ENCODE measurements at regions not wholly inside any gene's neighbourhood (a gene's known extent, or its start where the extent isn't known, plus 50 kb on each side); places are given as distances from the start of the nearest gene placed in this dataset.
A peak's percentile ranks its signal among the peaks of the same experiment; 100 is the strongest.
"Not testable (repeated sequence)": the region's sequence is repeated elsewhere in the genome, so short reads cannot be mapped to it uniquely, and the experiment has no call there.

- DNase-seq, result no peak
Observed at GRCh38 chr20:1845163-1845523, 50.1 kb upstream of the SIRPA start.

- DNase-seq, result no peak
Observed at GRCh38 chr20:1844325-1845162, 50.7 kb upstream of the SIRPA start.

GRCh38 chr20:1842281-1842680 lies 52.9 kb upstream of the SIRPA start:
- no peak for DNase-seq

GRCh38 chr20:1841554-1842140 lies 53.6 kb upstream of the SIRPA start:
- no peak for DNase-seq

- DNase-seq, result no peak
Observed at GRCh38 chr20:1840817-1841553, 54.2 kb upstream of the SIRPA start.

- not testable (repeated sequence) for DNase-seq
Observed at GRCh38 chr20:1839376-1840317, 55.6 kb upstream of the SIRPA start.

- DNase-seq, result no peak
Observed at GRCh38 chr20:1838556-1839279, 56.5 kb upstream of the SIRPA start.

GRCh38 chr20:1835186-1836035 lies 59.8 kb upstream of the SIRPA start:
- DNase-seq, result no peak

- no peak for DNase-seq
Observed at GRCh38 chr20:1833728-1834726, 61.2 kb upstream of the SIRPA start.

GRCh38 chr20:1833216-1833615 lies 62.0 kb upstream of the SIRPA start:
- DNase-seq, result no peak

GRCh38 chr20:1832634-1833033 lies 62.6 kb upstream of the SIRPA start:
- no peak for DNase-seq

- no peak for DNase-seq
Observed at GRCh38 chr20:1831606-1832005, 63.6 kb upstream of the SIRPA start.

GRCh38 chr20:1831096-1831495 lies 64.1 kb upstream of the SIRPA start:
- no peak for DNase-seq

- DNase-seq, result peak; percentile 85
Observed at GRCh38 chr20:1830240-1830639, 65.0 kb upstream of the SIRPA start.

- no peak for DNase-seq
Observed at GRCh38 chr20:1829531-1829930, 65.7 kb upstream of the SIRPA start.

GRCh38 chr20:1828786-1829131 lies 66.4 kb upstream of the SIRPA start:
- no peak for DNase-seq

- DNase-seq, result no peak
Observed at GRCh38 chr20:1827974-1828785, 67.0 kb upstream of the SIRPA start.

GRCh38 chr20:1827510-1827973 lies 67.7 kb upstream of the SIRPA start:
- no peak for DNase-seq

GRCh38 chr20:1825938-1826445 lies 69.2 kb upstream of the SIRPA start:
- no peak for DNase-seq
